Coronary artery (tissue), 2 donors: ENCODE measurements at regions not wholly inside any gene's neighbourhood (a gene's known extent, or its start where the extent isn't known, plus 50 kb on each side); places are given as distances from the start of the nearest gene placed in this dataset.

Experiments used
- DNase-seq: peaks from one replicate; pipeline ENCODE4 v3.0.0-alpha.2; 2017; ENCODE audit warnings: low spot score
- H3K27ac ChIP-seq, 2 donors: fragments of 200-600 bp; sonication (generic); one replicate each; pipeline ENCODE4 v1.5.1; 2016 to 2019
- H3K4me3 ChIP-seq: fragments of 200-600 bp; sonication (generic); 2 replicates; pipeline ENCODE4 v1.5.1; 2016; ENCODE audit warnings: mild to moderate bottlenecking, moderate library complexity
- TF ChIP-seq, protein P1 (sequence below): fragments of 200-600 bp; sonication (generic); IDR thresholded peaks from one replicate; pipeline ENCODE4 v1.5.1; 2019; ENCODE audit warnings: antibody characterized with exemption

GRCh38 chr14:80427101-80427500 is 215.8 kb upstream of the DIO2 start:
- TF ChIP-seq, protein P1, sequence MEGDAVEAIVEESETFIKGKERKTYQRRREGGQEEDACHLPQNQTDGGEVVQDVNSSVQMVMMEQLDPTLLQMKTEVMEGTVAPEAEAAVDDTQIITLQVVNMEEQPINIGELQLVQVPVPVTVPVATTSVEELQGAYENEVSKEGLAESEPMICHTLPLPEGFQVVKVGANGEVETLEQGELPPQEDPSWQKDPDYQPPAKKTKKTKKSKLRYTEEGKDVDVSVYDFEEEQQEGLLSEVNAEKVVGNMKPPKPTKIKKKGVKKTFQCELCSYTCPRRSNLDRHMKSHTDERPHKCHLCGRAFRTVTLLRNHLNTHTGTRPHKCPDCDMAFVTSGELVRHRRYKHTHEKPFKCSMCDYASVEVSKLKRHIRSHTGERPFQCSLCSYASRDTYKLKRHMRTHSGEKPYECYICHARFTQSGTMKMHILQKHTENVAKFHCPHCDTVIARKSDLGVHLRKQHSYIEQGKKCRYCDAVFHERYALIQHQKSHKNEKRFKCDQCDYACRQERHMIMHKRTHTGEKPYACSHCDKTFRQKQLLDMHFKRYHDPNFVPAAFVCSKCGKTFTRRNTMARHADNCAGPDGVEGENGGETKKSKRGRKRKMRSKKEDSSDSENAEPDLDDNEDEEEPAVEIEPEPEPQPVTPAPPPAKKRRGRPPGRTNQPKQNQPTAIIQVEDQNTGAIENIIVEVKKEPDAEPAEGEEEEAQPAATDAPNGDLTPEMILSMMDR = no peak
- no peak for DNase-seq
- H3K27ac ChIP-seq = no peak overlapping the region

GRCh38 chr14:80426683-80427082 is 215.4 kb upstream of the DIO2 start:
- TF ChIP-seq, protein P1 = no peak
- Histone ChIP-seq H3K27ac (no peak overlapping the region), H3K4me3 (no peak overlapping the region)
- no peak for DNase-seq

More at GRCh38 chr14:80427101-80427500, 215.8 kb upstream of the DIO2 start:
- no peak overlapping the region for H3K4me3 ChIP-seq

- TF ChIP-seq, protein P1 = no peak
- Histone ChIP-seq H3K27ac (no peak overlapping the region), H3K4me3 (no peak overlapping the region)
- DNase-seq = no peak
These were observed 214.4 kb upstream of the DIO2 start for GRCh38 chr14:80425686-80426085.

- DNase-seq = no peak
- no peak overlapping the region for H3K27ac ChIP-seq
These were observed 208.5 kb upstream of the DIO2 start for GRCh38 chr14:80419769-80420168.

GRCh38 chr14:80419345-80419744 is 208.0 kb upstream of the DIO2 start:
- H3K4me3 ChIP-seq = no peak overlapping the region

More at GRCh38 chr14:80419769-80420168, 208.5 kb upstream of the DIO2 start:
- H3K4me3 ChIP-seq = no peak overlapping the region
- TF ChIP-seq, protein P1 = no peak

DNA sequence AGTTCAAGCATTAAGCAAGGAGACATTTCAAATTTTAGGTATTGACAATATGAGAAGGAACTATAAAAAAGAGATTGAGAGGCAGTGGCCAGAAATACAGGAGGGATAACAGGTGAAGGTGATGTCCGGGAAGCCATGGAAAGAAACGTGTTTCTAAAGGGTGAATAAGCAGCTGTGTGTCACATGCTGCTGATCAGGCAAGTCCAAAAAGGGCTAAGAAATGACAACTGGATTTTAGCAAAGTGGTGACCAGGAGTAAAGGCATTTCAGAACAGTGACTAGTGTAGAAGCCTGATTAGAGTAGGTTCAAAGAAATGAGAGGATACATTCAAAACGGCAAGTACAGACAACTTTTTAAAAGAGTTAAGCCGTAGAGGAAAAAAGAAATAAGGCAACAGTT is 204.3 kb upstream of the DIO2 start:
- H3K4me3 ChIP-seq = no peak overlapping the region
- no peak overlapping the region for H3K27ac ChIP-seq
- TF ChIP-seq, protein P1 = no peak
- DNase-seq = no peak

More at GRCh38 chr14:80419345-80419744, 208.0 kb upstream of the DIO2 start:
- no peak overlapping the region for H3K27ac ChIP-seq
- TF ChIP-seq, protein P1 = no peak
- no peak for DNase-seq

DNA sequence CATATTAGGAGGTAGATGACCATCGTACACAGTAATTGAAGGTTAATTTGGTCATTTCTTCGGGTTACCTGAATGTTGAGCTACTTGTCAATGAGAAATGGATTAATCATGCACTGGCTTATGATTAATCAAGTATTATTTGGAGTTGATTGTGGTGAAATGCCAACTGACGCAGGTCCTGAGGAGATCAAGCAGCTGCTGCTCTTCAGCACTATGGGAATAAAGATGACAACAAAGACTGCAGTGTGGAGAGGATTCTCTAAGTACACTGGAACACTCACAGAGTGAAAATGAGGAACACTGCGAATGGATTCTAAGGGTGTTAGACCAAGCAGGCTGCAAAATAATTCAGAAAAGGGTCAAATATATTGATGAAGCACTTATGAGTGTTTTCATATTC is 202.8 kb upstream of the DIO2 start:
- no peak for DNase-seq
- Histone ChIP-seq H3K4me3 (no peak overlapping the region), H3K27ac (no peak overlapping the region)
- TF ChIP-seq, protein P1 = no peak
